Osteocyte (in vitro differentiated cells): ENCODE measurements at regions not wholly inside any gene's neighbourhood (a gene's known extent, or its start where the extent isn't known, plus 50 kb on each side); places are given as distances from the start of the nearest gene placed in this dataset.

ENCODE experiments used
- DNase-seq: peaks from one replicate; pipeline ENCODE4 v3.0.0; 2021; ENCODE audit warnings: mixed read lengths; ENCODE audit not compliant: unreplicated experiment; ENCODE audit errors: extremely low spot score
- H3K27ac Mint-ChIP-seq: one replicate; pipeline ENCODE4 v1.8.0; 2021; ENCODE audit warnings: mild to moderate bottlenecking, mixed read lengths; ENCODE audit not compliant: unreplicated experiment
- H3K27me3 Mint-ChIP-seq: one replicate; pipeline ENCODE4 v1.8.0; 2021; ENCODE audit warnings: mixed read lengths; ENCODE audit not compliant: unreplicated experiment
- H3K36me3 Mint-ChIP-seq: one replicate; pipeline ENCODE4 v1.8.0; 2021; ENCODE audit warnings: mixed read lengths; ENCODE audit not compliant: unreplicated experiment
- H3K4me1 Mint-ChIP-seq: one replicate; pipeline ENCODE4 v1.8.0; 2021; ENCODE audit warnings: mixed read lengths; ENCODE audit not compliant: unreplicated experiment
- H3K4me3 Mint-ChIP-seq: one replicate; pipeline ENCODE4 v1.8.0; 2021; ENCODE audit warnings: mild to moderate bottlenecking, moderate library complexity, mixed read lengths; ENCODE audit not compliant: unreplicated experiment
- H3K9me3 Mint-ChIP-seq: one replicate; pipeline ENCODE4 v1.8.0; 2021; ENCODE audit warnings: mixed read lengths; ENCODE audit not compliant: unreplicated experiment
- TF ChIP-seq, protein P1 (sequence below): fragments of 200-600 bp; sonication (generic); IDR thresholded peaks from 2 replicates; pipeline ENCODE4 v1.5.0; 2021; ENCODE audit warnings: antibody characterized with exemption, mild to moderate bottlenecking, moderate library complexity

DNA sequence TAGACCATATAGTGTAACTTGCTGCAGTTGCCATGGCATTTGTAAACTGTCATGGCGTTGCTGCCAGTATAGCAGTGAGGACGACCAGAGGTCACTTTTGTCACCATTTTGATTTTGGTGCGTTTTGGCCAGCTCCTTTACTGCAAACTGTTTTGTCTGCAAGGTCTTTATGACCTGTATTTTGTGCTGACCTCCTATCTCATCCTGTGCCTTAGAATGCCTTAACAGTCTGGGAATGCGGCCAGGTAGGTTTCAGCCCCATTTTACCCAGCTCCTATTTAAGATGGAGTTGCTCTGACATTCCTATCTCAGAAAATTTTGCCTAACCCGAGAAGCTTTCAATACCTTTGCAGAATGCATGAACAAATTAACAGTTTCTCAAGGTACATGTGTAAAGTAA is 914.4 kb upstream of the ACO1 start:
- Mint-ChIP-seq H3K27me3 (peaks cover 14% of the 10 kb centered on the region), H3K4me3 (no peak overlapping the region), H3K27ac (no peak overlapping the region), H3K36me3 (no peaks in the 10 kb centered on the region), H3K4me1 (no peaks in the 10 kb centered on the region), H3K9me3 (no peaks in the 10 kb centered on the region)
- no peak for DNase-seq
- TF ChIP-seq, protein P1, sequence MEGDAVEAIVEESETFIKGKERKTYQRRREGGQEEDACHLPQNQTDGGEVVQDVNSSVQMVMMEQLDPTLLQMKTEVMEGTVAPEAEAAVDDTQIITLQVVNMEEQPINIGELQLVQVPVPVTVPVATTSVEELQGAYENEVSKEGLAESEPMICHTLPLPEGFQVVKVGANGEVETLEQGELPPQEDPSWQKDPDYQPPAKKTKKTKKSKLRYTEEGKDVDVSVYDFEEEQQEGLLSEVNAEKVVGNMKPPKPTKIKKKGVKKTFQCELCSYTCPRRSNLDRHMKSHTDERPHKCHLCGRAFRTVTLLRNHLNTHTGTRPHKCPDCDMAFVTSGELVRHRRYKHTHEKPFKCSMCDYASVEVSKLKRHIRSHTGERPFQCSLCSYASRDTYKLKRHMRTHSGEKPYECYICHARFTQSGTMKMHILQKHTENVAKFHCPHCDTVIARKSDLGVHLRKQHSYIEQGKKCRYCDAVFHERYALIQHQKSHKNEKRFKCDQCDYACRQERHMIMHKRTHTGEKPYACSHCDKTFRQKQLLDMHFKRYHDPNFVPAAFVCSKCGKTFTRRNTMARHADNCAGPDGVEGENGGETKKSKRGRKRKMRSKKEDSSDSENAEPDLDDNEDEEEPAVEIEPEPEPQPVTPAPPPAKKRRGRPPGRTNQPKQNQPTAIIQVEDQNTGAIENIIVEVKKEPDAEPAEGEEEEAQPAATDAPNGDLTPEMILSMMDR: no peak

DNA sequence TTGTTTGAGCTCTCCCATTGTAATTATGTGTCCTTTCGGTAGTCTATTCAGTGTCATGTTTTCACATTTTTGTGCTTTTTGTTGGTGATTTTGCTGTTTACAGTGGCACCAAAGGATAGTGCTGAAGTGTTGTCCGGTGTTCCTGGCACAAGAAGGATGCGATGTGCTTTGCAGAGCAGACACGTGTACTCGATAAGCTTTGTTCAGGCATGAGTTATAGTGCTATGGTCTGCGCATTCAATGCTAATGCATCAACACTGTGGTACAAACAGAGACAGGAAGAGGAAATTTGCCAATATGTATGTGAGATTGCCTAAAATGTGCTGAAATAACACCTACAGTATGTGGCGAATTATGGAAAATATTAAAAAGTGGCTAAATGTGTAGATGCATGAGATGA is 913.4 kb upstream of the ACO1 start:
- no peak for DNase-seq
- Mint-ChIP-seq H3K27me3 (peaks cover 11% of the 10 kb centered on the region), H3K36me3 (no peaks in the 10 kb centered on the region), H3K9me3 (no peaks in the 10 kb centered on the region), H3K4me3 (no peak overlapping the region), H3K4me1 (no peaks in the 10 kb centered on the region), H3K27ac (no peak overlapping the region)
- TF ChIP-seq, protein P1: no peak

DNA sequence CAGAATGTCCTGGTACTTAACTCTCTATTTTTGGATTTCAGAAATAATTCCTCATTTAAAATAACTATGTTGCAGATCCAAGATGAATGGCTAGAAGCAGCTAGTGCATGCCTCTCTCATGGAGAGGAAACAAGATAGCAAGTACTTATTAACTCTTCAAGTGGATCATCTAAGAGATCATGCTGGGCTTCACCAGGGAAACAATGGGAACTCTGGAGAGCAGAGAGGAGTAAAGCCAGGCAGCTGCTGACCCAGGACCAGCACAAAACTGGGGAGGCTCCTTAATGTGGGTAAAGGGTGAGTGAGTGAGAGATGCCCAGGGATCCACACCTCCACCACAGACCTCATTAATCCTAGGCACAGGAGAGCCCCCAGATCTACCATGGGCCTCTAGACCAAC is 897.8 kb upstream of the ACO1 start:
- no peak overlapping the region for H3K4me3 Mint-ChIP-seq
- no peaks in the 10 kb centered on the region for H3K36me3 Mint-ChIP-seq
- H3K27me3 Mint-ChIP-seq: peaks cover 26% of the 10 kb centered on the region
- H3K9me3 Mint-ChIP-seq: no peaks in the 10 kb centered on the region
- no peak overlapping the region for H3K27ac Mint-ChIP-seq
- TF ChIP-seq, protein P1: no peak
- DNase-seq: no peak
- H3K4me1 Mint-ChIP-seq: no peaks in the 10 kb centered on the region

DNA sequence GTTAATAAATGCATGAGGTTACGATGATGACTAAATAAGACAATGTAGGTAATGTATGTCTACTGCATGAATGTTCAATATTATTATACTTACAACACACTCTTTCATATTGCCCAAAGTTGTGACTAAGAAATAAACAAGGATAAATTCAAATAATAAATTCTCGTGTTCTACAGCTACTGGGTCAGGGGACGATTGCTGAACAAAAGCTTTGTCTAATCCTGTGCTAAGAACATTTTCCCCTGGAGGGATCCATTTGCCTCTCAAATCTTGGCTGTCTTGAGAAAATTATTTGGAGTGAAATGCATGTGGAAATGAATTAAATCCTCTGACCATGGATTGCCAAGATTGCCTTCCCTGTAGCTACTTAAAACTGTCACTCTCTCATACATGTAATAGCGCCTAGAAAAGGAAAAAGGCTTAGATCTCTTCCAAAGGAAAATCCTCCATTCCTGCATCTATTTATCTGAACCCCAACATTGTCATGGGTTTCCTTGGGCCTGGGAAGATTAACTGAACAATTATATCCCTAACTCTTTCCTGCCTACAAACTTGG is 893.8 kb upstream of the ACO1 start:
- Mint-ChIP-seq H3K27ac (no peak overlapping the region), H3K4me3 (no peak overlapping the region), H3K9me3 (no peaks in the 10 kb centered on the region), H3K36me3 (no peaks in the 10 kb centered on the region), H3K27me3 (peaks cover 20% of the 10 kb centered on the region), H3K4me1 (no peaks in the 10 kb centered on the region)
- no peak for DNase-seq
- TF ChIP-seq, protein P1: no peak

DNA sequence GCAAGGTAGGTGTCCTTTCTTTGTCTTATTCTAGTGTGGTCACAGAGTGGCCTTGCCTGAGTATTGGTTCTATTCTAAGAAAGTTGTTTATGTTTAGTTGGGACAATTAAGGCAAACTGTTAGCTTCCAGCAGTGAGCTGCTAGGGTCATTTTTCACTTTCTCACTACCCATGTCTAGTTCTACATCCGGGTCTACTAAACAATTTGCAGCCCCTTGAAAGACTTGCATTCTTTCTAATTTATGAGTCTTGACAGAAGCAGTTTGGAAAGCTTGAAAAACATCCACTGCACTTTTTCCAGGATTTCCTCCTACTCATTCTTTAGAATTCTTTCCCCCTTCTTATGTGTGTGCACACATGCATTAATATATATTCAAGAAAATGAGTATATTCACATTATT is 892.2 kb upstream of the ACO1 start:
- no peaks in the 10 kb centered on the region for H3K4me1 Mint-ChIP-seq
- no peak overlapping the region for H3K4me3 Mint-ChIP-seq
- peaks cover 14% of the 10 kb centered on the region for H3K27me3 Mint-ChIP-seq
- H3K9me3 Mint-ChIP-seq: no peaks in the 10 kb centered on the region
- H3K27ac Mint-ChIP-seq: no peak overlapping the region
- DNase-seq: no peak
- H3K36me3 Mint-ChIP-seq: no peaks in the 10 kb centered on the region
- TF ChIP-seq, protein P1: no peak
